Small intestine (tissue), 7 donors: ENCODE measurements at regions not wholly inside any gene's neighbourhood (a gene's known extent, or its start where the extent isn't known, plus 50 kb on each side); places are given as distances from the start of the nearest gene placed in this dataset.
A peak's percentile ranks its signal among the peaks of the same experiment; 100 is the strongest.

Experiments
- DNase-seq, 2 donors: peaks; one replicate each; pipeline versions ENCODE4 v3.0.0 to v3.0.0-alpha.2; 2013
- FAIRE-seq: peaks from 2 replicates; lab custom pipeline; 2012; peaks lifted over from hg19 to GRCh38; lab: Jason Lieb, UNC
- H3K27ac ChIP-seq, 3 donors: one replicate each; pipeline ENCODE4 v1.5.1; 2013; ENCODE audit warnings: low read length in 2 of 3, mild to moderate bottlenecking in 2 of 3, control low read depth in 1 of 3, inconsistent platforms in 1 of 3, low read depth in 1 of 3, moderate library complexity in 1 of 3
- H3K27me3 ChIP-seq, 3 donors: one replicate each; pipeline ENCODE4 v1.6.1; 2013; ENCODE audit warnings: low read length in 3 of 3, inconsistent platforms in 1 of 3; ENCODE audit not compliant: control insufficient read depth in 3 of 3, insufficient read depth in 3 of 3
- H3K36me3 ChIP-seq, 3 donors: one replicate each; pipeline ENCODE4 v1.6.1; 2013; ENCODE audit warnings: low read length in 3 of 3, inconsistent platforms in 1 of 3, low read depth in 1 of 3, mild to moderate bottlenecking in 1 of 3, moderate library complexity in 1 of 3; ENCODE audit not compliant: control insufficient read depth in 3 of 3, insufficient read depth in 2 of 3
- H3K4me1 ChIP-seq, 3 donors: one replicate each; pipeline ENCODE4 v1.6.1; 2013; ENCODE audit warnings: low read length in 2 of 3, inconsistent platforms in 1 of 3, low read depth in 1 of 3, mild to moderate bottlenecking in 1 of 3, moderate library complexity in 1 of 3; ENCODE audit not compliant: control insufficient read depth in 3 of 3, insufficient read depth in 2 of 3
- H3K4me3 ChIP-seq, 3 donors: one replicate each; pipeline ENCODE4 v1.5.1; 2013; ENCODE audit warnings: low read length in 3 of 3, control low read depth in 1 of 3, inconsistent platforms in 1 of 3, low read depth in 1 of 3, mild to moderate bottlenecking in 1 of 3, moderate library complexity in 1 of 3
- H3K9me3 ChIP-seq, 2 donors: one replicate each; pipeline ENCODE4 v1.6.1; 2013; ENCODE audit warnings: low read depth in 1 of 2, low read length in 1 of 2; ENCODE audit not compliant: control insufficient read depth in 2 of 2, insufficient read depth in 1 of 2
- WGBS, 3 donors: extraction: QIAGEN DNeasy Blood & Tissue Kit; methylation state at CpG; one replicate each; pipeline ENCODE4 v1.1.7; 2013; 5-methylcytosine and 5-hydroxymethylcytosine counted together
- donor health status: healthy with polysubstance abuse.
- donor health status: control.
- donor health status: control.
- donor health status: Bipolar disorder and iron deficiency.
- donor health status: healthy.

DNA sequence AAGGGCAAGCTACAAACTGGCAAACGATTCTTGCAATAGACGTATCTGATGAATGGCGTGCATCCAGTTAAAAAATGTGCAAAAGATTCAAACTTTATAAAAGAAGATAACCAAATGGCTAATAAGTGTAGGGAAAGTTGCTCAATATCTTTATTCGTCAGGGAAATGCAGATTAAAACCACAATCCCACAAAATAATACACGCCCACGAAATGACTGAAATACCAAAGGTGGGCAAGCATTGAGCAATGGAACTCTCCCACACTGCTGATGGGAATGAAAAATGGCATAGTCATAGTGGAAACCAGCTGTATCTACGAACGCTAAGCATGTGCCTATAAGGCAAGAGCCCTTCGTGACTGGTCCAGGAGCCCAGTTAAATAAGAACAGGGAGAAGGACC, 168.6 kb upstream of the SIX2 start:
- H3K9me3 ChIP-seq, result no peaks in the 10 kb centered on the region
- H3K27me3 ChIP-seq, result peaks cover 0 to 29% (median 6%) of the 10 kb centered on the region in 3 donors
- H3K27ac ChIP-seq, result no peak overlapping the region
- no peaks in the 10 kb centered on the region for H3K4me1 ChIP-seq
- no peak overlapping the region for H3K4me3 ChIP-seq
- FAIRE-seq, result no peak
- 68 to 77% (median 71%) methylated on average over 9 of the region's 9 CpGs for WGBS, 3 donors
- no peak for DNase-seq
- H3K36me3 ChIP-seq, result no peaks in the 10 kb centered on the region

DNA sequence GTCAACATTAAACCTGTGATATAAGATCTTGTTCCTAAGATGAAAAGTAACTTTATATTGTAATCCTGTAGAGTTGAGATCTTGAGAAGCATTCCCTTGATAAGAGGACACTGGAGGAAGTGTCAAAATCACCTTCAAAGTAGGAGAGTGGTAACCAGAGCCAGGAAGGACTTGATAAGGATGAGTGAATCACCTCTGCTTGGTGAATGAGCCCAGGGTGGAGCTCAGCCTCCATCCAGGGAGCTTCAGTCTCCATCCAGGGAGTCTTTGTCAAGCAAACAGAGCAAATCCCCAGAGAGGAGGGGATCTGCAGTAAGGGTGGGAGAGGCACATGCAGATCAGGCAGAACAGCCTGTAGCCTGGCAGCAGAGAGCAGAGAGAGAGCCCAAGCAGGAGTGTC, 167.1 kb upstream of the SIX2 start:
- H3K36me3 ChIP-seq, result no peaks in the 10 kb centered on the region
- no peak overlapping the region for H3K4me3 ChIP-seq
- peaks cover 0 to 35% (median 9%) of the 10 kb centered on the region in 3 donors for H3K27me3 ChIP-seq
- H3K9me3 ChIP-seq, result no peaks in the 10 kb centered on the region
- no peak for FAIRE-seq
- H3K4me1 ChIP-seq, result no peaks in the 10 kb centered on the region
- DNase-seq, result no peak
- H3K27ac ChIP-seq, result no peak overlapping the region

DNA sequence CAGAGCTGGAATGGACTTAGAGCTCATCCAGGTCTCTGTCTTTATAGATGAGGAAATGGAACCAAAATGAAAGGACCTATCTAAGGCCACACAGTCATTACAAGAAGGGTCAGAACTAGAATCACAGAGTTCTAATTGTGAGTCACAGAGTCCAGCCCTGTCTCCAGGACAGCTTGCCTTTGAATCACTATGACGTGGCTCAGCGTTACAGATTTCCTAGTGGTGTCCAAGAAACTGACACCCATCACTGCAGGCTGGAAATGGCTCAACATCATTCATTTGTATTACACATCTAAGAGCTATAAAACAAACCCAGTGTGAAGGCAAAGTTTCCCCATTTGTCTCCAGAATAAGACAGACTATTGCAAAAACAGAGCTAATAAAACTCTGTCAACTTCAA, 164.3 kb upstream of the SIX2 start:
- DNase-seq, result no peak
- no peaks in the 10 kb centered on the region for H3K4me1 ChIP-seq
- peaks cover 10 to 52% (median 28%) of the 10 kb centered on the region in 3 donors for H3K27me3 ChIP-seq
- FAIRE-seq, result no peak
- H3K4me3 ChIP-seq, result no peak overlapping the region
- H3K27ac ChIP-seq, result no peak overlapping the region
- no peaks in the 10 kb centered on the region for H3K36me3 ChIP-seq
- 45 to 69% (median 65%) methylated on average over 2 of the region's 2 CpGs for WGBS, 3 donors
- H3K9me3 ChIP-seq, result no peaks in the 10 kb centered on the region

DNA sequence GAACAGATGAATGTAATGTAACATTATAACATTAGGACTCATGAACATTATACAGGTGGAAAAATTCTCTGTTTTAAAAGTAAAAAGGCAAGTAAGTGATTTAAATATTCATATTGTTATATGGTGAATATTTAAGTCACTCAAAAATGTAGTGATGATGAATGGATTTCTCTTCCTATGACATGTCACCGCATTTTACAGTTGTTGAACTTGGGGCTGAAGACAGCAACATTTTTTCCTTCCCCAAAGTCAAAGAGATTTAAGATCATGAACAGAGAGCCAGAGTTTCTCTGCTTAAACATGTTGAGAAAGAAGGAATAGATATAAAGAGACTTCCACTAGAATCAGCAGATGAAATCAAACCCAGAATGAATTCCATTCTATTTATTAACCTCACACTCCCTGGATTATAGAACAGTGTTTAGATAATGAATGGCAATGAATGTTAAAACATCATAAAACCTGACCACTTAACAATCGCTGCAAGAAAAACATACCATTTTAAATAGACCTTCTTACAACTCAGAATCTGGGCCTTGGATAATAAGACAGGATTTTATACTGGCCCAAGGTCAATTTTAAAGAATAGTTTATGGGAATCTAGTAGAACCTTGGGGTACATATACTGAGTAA, 163.6 kb upstream of the SIX2 start:
- no peak for FAIRE-seq
- Histone ChIP-seq H3K27me3 (peaks cover 10 to 54% (median 30%) of the 10 kb centered on the region in 3 donors), H3K9me3 (no peaks in the 10 kb centered on the region), H3K4me3 (no peak overlapping the region), H3K36me3 (no peaks in the 10 kb centered on the region), H3K4me1 (no peaks in the 10 kb centered on the region), H3K27ac (no peak overlapping the region)
- WGBS, 3 donors, result 64 to 80% (median 74%) methylated on average over 2 of the region's 2 CpGs
- no peak for DNase-seq

DNA sequence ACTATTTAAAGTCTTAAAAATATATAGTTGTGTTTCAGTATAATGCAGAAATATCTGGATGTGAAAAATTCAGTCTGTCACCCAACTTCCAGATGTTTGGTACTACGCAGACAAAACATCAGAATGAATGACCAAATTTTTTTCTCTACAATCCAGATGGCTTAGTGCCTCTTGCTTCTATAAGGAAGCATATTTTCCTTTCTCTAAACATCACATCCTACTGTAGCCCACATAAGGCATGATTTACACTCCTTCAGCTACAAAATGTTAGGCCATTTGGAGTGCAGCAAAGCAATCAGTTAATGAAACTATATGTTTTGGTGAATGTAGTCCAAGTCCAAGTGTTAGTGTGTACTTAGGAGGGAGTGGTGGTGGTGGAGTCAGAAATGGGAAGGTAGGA, 162.9 kb upstream of the SIX2 start:
- FAIRE-seq, result no peak
- Histone ChIP-seq H3K27me3 (peaks cover 10 to 57% (median 32%) of the 10 kb centered on the region in 3 donors), H3K4me3 (no peak overlapping the region), H3K4me1 (no peaks in the 10 kb centered on the region), H3K9me3 (no peaks in the 10 kb centered on the region), H3K27ac (no peak overlapping the region), H3K36me3 (no peaks in the 10 kb centered on the region)
- WGBS, 3 donors, result 92 to 97% (median 96%) methylated on average over 1 of the region's 1 CpG
- DNase-seq, result no peak

DNA sequence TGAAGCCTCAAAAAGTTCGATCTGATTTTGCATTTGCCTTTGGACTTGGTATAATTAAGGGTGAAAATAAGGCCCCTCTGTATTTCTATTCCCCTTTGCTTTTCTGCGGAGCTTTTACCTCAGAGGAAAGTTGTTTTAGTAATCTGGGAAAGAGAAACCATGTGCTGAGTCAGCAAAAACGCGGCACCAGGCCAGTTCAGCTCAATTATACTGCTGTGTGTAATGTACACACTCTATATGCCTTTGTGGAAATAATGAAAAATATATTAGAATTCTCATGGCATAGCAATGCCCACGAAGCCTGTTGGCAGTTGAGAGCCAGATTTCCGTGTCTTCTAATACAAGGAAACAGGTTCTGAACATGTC, 161.9 kb upstream of the SIX2 start:
- no peaks in the 10 kb centered on the region for H3K9me3 ChIP-seq
- no peaks in the 10 kb centered on the region for H3K4me1 ChIP-seq
- DNase-seq (peak in 1 of 2 donors; percentile 39), FAIRE-seq (no peak)
- WGBS, 3 donors, result 20 to 28% (median 24%) methylated on average over 6 of the region's 6 CpGs
- H3K4me3 ChIP-seq, result no peak overlapping the region
- no peaks in the 10 kb centered on the region for H3K36me3 ChIP-seq
- no peak overlapping the region for H3K27ac ChIP-seq
- H3K27me3 ChIP-seq, result peaks cover 10 to 57% (median 34%) of the 10 kb centered on the region in 3 donors

DNA sequence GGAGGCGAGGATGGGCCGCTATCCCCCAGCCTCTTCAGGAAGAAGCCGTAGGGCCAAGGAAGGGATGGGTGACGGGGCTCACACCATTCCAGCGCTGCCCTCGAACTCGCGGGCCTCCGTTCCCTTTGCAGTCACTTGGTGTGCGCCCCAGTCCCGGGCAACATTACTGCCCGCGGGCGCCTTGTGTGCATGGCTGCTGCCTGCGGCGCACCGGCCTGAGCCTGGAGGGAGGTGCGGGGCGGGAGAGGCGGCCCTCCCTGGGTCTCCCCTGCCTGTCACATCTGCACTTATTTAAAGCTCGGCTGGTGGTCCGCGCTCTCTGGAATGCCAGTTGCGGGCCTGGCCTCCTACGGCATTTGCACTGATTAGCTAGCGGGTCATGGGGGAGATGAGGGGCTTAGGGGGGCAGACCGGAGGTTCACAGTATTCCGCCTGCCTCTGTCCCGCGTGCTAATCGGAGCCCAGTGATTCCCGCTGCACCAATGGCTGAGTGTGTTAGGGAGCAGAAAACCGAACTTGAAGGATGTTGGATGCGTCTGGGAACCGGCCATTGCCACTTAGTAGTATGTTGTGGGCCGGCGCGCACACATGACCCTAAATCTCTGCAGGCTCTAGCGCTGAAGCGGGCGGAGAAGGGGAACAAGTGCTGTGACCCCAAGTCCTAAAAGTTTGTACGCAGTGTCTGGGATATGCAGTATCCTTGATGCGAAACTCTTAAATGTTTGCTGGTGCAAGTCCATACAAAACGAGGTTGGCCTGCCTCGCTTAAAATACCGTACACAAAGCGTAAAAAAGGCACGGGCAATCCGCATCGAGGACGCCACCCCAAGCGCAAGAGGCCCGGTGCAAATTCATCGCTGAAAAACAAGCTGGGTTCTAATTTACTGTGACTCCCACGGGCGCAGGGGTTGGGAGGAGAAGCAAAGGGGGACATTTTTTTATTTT, 161.2 kb upstream of the SIX2 start:
- FAIRE-seq (no peak), DNase-seq (peak in 1 of 2 donors; percentile 30)
- Histone ChIP-seq H3K4me3 (no peak overlapping the region), H3K36me3 (no peaks in the 10 kb centered on the region), H3K27me3 (peaks cover 10 to 64% (median 34%) of the 10 kb centered on the region in 3 donors), H3K27ac (no peak overlapping the region), H3K4me1 (no peaks in the 10 kb centered on the region), H3K9me3 (no peaks in the 10 kb centered on the region)
- WGBS, 3 donors, result 19 to 24% (median 24%) methylated on average over 55 to 56 of the region's 56 CpGs

DNA sequence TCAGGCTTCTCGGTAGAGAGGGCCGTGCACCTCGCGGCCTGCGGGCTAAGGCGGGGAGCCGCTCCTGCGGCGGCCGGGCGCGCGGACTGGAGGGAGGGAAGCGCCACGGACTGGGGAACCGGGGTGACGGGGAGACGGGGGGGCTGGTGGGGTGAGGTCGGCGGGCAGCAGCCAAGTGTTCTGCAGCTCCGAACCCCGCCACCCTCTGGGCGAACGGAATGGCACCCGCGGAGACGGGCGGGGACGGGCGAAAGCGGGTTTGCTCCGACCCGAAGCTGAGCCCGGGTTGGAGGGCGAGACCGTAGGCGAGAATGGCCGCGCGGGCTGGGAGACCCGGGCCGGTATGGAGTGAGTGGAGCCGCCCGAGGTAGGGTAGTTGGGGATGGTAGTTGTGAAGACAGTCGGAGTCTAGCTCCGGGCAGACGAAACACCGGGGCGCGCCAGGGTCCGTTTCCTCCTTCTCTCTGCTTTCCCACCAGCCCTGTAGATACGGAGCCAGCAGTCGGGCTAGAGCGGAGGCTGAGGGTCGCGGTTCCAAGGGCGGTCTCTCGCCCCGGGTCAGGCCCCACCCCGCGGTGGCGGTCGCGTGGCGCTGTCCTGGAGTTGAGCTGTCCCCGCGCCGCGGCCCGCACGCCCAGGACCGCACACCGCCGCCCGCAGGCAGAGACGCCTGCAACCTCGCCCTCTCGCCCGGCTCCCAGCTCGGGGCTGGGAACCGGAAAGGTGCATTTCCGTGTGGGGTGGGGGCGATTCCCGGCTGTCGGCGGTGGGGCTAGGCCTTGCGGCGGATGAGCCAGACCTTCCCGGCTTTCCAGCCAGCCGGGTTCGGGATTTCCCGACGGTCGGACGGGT, 160.3 kb upstream of the SIX2 start:
- H3K27me3 ChIP-seq, result peaks cover 10 to 62% (median 34%) of the 10 kb centered on the region in 3 donors
- DNase-seq, result peak in 1 of 2 donors; percentile 39
- WGBS, 3 donors, result 1 to 2% (median 2%) methylated on average over 62 to 95 of the region's 95 CpGs

More for the DNA sequence above, 160.3 kb upstream of the SIX2 start:
- no peaks in the 10 kb centered on the region for H3K9me3 ChIP-seq
- H3K4me3 ChIP-seq, result peak overlapping the region in 1 of 3 donors; percentile 41
- FAIRE-seq, result no peak
- H3K36me3 ChIP-seq, result no peaks in the 10 kb centered on the region
- no peaks in the 10 kb centered on the region for H3K4me1 ChIP-seq
- no peak overlapping the region for H3K27ac ChIP-seq
